RWPE2 (cell line): ENCODE measurements at regions not wholly inside any gene's neighbourhood (a gene's known extent, or its start where the extent isn't known, plus 50 kb on each side); places are given as distances from the start of the nearest gene placed in this dataset.

Experiments used
- ATAC-seq: fragments of 200-7000 bp; cut with Tn5 transposase; 3 replicates; pipeline ENCODE4 v1.9.1; 2021; ENCODE audit warnings: low read depth
- DNase-seq: peaks from one replicate; pipeline ENCODE4 v3.0.0-alpha.2; 2020; ENCODE audit warnings: low spot score
- H3K27ac ChIP-seq: fragments of 450-650 bp; 2 replicates; pipeline ENCODE4 v1.5.1; 2017; ENCODE audit warnings: mild to moderate bottlenecking; ENCODE audit not compliant: poor library complexity, severe bottlenecking
- H3K27me3 ChIP-seq: fragments of 250-450 bp; sonication (Bioruptor Pico); 2 replicates; pipeline ENCODE4 v1.5.1; 2021; ENCODE audit warnings: mild to moderate bottlenecking, moderate library complexity; ENCODE audit not compliant: insufficient read depth, poor library complexity, severe bottlenecking
- H3K36me3 ChIP-seq: fragments of 250-450 bp; sonication (Bioruptor Pico); 2 replicates; pipeline ENCODE4 v1.5.1; 2020; ENCODE audit warnings: low read depth, mild to moderate bottlenecking, moderate library complexity
- H3K4me1 ChIP-seq: fragments of 250-450 bp; sonication (Bioruptor Pico); 2 replicates; pipeline ENCODE4 v1.5.1; 2021; ENCODE audit warnings: mild to moderate bottlenecking, moderate library complexity; ENCODE audit not compliant: insufficient read depth, poor library complexity, severe bottlenecking
- H3K4me3 ChIP-seq: fragments of 250-450 bp; sonication (Bioruptor Pico); 2 replicates; pipeline ENCODE4 v1.5.1; 2021; ENCODE audit warnings: mild to moderate bottlenecking, moderate library complexity; ENCODE audit not compliant: severe bottlenecking
- H3K9me3 ChIP-seq: fragments of 250-450 bp; sonication (Bioruptor Pico); 2 replicates; pipeline ENCODE4 v1.5.1; 2021; ENCODE audit warnings: mild to moderate bottlenecking, moderate library complexity; ENCODE audit not compliant: severe bottlenecking
- TF ChIP-seq, protein P1 (sequence below): fragments of 450-650 bp; IDR thresholded peaks from one replicate; pipeline ENCODE4 v1.5.1; 2017; ENCODE audit warnings: mild to moderate bottlenecking, moderate library complexity; ENCODE audit not compliant: poor library complexity, severe bottlenecking

DNA sequence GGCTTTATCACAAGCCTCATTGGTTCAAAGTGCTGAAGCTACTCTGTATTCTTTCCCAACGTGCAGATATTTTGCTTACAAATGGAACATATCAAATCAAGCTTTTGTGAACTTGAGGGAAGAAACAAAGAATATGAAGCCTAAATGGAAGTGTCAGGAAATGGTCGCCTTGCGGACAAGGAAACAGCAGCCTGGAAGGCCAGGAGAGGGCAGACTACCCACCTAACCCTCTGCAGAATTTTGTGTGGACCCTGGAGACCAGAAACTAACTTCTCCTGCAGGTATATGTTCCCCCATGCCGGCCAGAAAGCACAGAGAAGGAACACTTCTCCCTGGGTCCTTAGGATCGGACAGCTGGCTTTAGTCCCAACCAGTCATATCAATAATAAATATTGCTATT is 1425.8 kb downstream of the PCDH7 start:
- TF ChIP-seq, protein P1, sequence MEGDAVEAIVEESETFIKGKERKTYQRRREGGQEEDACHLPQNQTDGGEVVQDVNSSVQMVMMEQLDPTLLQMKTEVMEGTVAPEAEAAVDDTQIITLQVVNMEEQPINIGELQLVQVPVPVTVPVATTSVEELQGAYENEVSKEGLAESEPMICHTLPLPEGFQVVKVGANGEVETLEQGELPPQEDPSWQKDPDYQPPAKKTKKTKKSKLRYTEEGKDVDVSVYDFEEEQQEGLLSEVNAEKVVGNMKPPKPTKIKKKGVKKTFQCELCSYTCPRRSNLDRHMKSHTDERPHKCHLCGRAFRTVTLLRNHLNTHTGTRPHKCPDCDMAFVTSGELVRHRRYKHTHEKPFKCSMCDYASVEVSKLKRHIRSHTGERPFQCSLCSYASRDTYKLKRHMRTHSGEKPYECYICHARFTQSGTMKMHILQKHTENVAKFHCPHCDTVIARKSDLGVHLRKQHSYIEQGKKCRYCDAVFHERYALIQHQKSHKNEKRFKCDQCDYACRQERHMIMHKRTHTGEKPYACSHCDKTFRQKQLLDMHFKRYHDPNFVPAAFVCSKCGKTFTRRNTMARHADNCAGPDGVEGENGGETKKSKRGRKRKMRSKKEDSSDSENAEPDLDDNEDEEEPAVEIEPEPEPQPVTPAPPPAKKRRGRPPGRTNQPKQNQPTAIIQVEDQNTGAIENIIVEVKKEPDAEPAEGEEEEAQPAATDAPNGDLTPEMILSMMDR, result no peak
- ATAC-seq, result no peak
- H3K27ac ChIP-seq, result no peak overlapping the region

GRCh38 chr4:32147446-32148085 is 1427.4 kb downstream of the PCDH7 start:
- no peak overlapping the region for H3K27ac ChIP-seq
- no peaks in the 10 kb centered on the region for H3K36me3 ChIP-seq
- TF ChIP-seq, protein P1, result no peak
- H3K4me1 ChIP-seq, result peaks cover 26% of the 10 kb centered on the region
- no peaks in the 10 kb centered on the region for H3K9me3 ChIP-seq
- peak; percentile 85 for ATAC-seq
- H3K27me3 ChIP-seq, result no peaks in the 10 kb centered on the region
- peak overlapping the region; percentile 28 for H3K4me3 ChIP-seq
- no peak for DNase-seq

More for the DNA sequence above, 1425.8 kb downstream of the PCDH7 start:
- no peaks in the 10 kb centered on the region for H3K36me3 ChIP-seq
- H3K9me3 ChIP-seq, result no peaks in the 10 kb centered on the region
- DNase-seq, result no peak
- no peak overlapping the region for H3K4me3 ChIP-seq
- H3K4me1 ChIP-seq, result peaks cover 32% of the 10 kb centered on the region
- H3K27me3 ChIP-seq, result no peaks in the 10 kb centered on the region

GRCh38 chr4:32148111-32148666 is 1428.0 kb downstream of the PCDH7 start:
- Histone ChIP-seq H3K27me3 (no peaks in the 10 kb centered on the region), H3K4me3 (no peak overlapping the region), H3K36me3 (no peaks in the 10 kb centered on the region), H3K27ac (no peak overlapping the region), H3K4me1 (peaks cover 26% of the 10 kb centered on the region), H3K9me3 (no peaks in the 10 kb centered on the region)
- TF ChIP-seq, protein P1, result no peak
- DNase-seq (no peak), ATAC-seq (peak; percentile 73)

- TF ChIP-seq, protein P1, result no peak
- H3K27ac ChIP-seq, result no peak overlapping the region
- ATAC-seq (no peak), DNase-seq (no peak)
- no peaks in the 10 kb centered on the region for H3K27me3 ChIP-seq
- no peaks in the 10 kb centered on the region for H3K9me3 ChIP-seq
- H3K4me3 ChIP-seq, result no peak overlapping the region
- no peaks in the 10 kb centered on the region for H3K36me3 ChIP-seq
- peaks cover 4% of the 10 kb centered on the region for H3K4me1 ChIP-seq
These were observed 1438.8 kb downstream of the PCDH7 start for GRCh38 chr4:32158961-32159360.

DNA sequence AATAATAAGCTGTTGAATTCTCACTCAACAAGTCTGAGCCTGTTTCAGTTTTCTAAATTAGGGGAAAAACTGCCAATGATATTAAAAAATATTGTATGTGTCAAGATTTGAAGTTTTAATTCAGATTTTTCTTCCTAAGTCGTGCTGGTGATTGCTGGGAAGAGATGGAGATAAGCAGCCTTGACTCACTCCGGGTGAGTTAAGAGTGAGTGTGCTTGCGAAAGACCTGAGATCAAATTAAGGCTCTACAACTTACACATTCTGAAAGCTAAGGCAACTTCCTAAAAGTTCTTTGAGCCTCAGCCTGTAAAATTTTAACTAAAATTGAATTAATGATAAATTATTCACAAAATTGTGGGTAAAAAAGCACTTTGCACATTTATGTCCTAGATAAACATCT is 1441.2 kb downstream of the PCDH7 start:
- H3K4me1 ChIP-seq, result peaks cover 4% of the 10 kb centered on the region
- DNase-seq (no peak), ATAC-seq (peak; percentile 81)
- TF ChIP-seq, protein P1, result no peak
- H3K27ac ChIP-seq, result no peak overlapping the region
- no peaks in the 10 kb centered on the region for H3K9me3 ChIP-seq
- H3K36me3 ChIP-seq, result no peaks in the 10 kb centered on the region
- no peak overlapping the region for H3K4me3 ChIP-seq
- H3K27me3 ChIP-seq, result no peaks in the 10 kb centered on the region
